Astrocyte (in vitro differentiated cells and primary cell): ENCODE measurements at regions not wholly inside any gene's neighbourhood (a gene's known extent, or its start where the extent isn't known, plus 50 kb on each side); places are given as distances from the start of the nearest gene placed in this dataset.

Experiments used
- EZH2 ChIP-seq: IDR thresholded peaks from 2 replicates; pipeline ENCODE4 v1.6.1; 2012; ENCODE audit warnings: mild to moderate bottlenecking, low read length, inconsistent platforms; ENCODE audit not compliant: insufficient read depth
- TF ChIP-seq, protein P1 (sequence below): IDR thresholded peaks from 2 replicates; pipeline ENCODE4 v1.5.1; 2011; ENCODE audit warnings: low read depth, mild to moderate bottlenecking, inconsistent platforms, low read length, moderate library complexity; ENCODE audit not compliant: insufficient read depth

DNA sequence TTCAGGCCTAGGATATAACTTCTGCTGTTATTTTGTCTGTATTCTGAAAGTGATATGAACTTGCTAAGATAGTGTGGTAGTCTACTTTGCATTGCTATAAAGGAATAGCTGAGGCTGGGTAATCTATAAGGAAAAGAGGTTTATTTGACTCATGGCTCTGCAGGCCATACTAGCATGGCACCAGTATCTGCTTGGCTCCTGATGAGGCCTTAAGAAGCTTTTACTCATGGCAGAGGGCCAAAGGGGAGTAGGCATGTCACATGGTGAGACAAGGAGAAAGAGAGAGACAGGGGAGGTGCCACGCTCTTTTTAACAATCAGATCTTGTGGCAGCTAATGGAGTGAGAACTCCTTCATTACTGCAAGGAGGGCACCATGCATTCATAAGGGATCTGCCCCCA lies 247.3 kb downstream of the GPAT3 start:
- TF ChIP-seq, protein P1, sequence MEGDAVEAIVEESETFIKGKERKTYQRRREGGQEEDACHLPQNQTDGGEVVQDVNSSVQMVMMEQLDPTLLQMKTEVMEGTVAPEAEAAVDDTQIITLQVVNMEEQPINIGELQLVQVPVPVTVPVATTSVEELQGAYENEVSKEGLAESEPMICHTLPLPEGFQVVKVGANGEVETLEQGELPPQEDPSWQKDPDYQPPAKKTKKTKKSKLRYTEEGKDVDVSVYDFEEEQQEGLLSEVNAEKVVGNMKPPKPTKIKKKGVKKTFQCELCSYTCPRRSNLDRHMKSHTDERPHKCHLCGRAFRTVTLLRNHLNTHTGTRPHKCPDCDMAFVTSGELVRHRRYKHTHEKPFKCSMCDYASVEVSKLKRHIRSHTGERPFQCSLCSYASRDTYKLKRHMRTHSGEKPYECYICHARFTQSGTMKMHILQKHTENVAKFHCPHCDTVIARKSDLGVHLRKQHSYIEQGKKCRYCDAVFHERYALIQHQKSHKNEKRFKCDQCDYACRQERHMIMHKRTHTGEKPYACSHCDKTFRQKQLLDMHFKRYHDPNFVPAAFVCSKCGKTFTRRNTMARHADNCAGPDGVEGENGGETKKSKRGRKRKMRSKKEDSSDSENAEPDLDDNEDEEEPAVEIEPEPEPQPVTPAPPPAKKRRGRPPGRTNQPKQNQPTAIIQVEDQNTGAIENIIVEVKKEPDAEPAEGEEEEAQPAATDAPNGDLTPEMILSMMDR = no peak
- TF ChIP-seq EZH2 = no peak
